RCC 7860 (cell line): ENCODE measurements at regions not wholly inside any gene's neighbourhood (a gene's known extent, or its start where the extent isn't known, plus 50 kb on each side); places are given as distances from the start of the nearest gene placed in this dataset.
"Not testable (repeated sequence)": the region's sequence is repeated elsewhere in the genome, so short reads cannot be mapped to it uniquely, and the experiment has no call there.

Experiments used
- DNase-seq: peaks from one replicate; pipeline ENCODE4 v3.0.0-alpha.2; 2015; ENCODE audit warnings: low spot score
- FAIRE-seq: peaks from 2 replicates; lab custom pipeline; 2012; peaks lifted over from hg19 to GRCh38; lab: Jason Lieb, UNC

GRCh38 chr3:164393171-164393570 is 685.1 kb downstream of the SI start:
- DNase-seq (no peak), FAIRE-seq (no peak)

DNA sequence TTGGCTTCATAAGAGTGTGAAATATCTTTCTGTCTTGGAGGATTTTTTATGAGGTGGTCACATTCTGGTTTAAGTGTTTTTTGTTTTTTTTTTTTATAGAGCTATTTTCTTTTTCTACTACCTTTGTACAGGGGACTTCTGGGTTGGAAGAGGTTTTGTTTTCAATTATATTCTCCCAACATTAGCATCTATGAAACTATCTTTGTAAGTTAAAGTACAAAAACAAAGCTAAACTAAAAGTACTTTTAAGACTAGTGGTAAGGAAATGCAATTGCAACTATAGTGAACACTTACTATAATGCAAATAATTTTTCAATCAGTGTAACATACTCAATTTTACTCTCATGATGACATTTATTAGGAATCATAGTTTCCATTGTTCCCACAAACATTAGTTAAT is 688.2 kb downstream of the SI start:
- DNase-seq: peak; percentile 14
- FAIRE-seq: peak; percentile 30

- DNase-seq: no peak
- FAIRE-seq: no peak
Observed at GRCh38 chr3:164387236-164387635, 691.1 kb downstream of the SI start.

GRCh38 chr3:164380156-164380555 is 698.1 kb downstream of the SI start:
- no peak for FAIRE-seq
- no peak for DNase-seq

GRCh38 chr3:164377466-164377865 is 700.8 kb downstream of the SI start:
- DNase-seq (no peak), FAIRE-seq (no peak)

GRCh38 chr3:164375995-164376394 is 702.3 kb downstream of the SI start:
- DNase-seq (no peak), FAIRE-seq (no peak)

DNA sequence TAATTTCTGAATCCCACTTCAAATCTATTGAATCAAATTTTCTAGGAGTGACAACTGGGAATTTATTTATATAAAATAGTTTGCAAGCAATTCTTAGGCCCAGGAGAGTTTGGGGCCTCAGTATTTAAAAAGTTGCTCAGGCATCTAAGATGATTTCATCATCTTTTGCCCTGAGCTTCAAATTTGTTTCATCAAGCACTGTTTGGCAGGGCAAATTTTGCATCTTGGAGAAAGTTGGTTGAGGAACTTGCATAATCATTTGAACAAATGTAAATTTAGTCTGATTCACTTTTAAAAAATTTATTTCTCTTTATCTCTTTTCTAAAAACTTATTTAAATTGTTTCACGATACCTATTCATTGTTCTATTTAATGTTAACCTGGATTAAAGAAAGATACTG is 702.8 kb downstream of the SI start:
- no peak for DNase-seq
- FAIRE-seq: no peak

GRCh38 chr3:164371681-164372080 is 706.6 kb downstream of the SI start:
- FAIRE-seq (no peak), DNase-seq (no peak)

DNA sequence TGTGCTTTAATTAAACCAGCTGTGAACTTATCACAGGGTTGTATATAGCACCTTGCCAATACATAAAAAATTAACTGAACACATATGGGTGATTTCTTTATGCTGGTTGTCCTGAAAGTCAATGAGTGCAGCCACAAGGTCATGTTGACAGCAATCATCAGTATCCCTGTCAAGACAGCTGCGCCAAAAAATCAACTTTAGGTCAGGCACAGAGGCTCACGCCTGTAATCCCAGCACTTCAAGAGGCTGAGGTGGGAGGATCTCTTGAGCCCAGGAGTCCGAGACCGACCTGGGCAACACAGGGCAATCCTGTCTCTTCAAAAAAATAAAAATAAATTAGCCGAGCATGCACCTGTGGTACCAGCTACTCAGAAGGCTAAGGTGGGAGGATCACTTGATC is 707.3 kb downstream of the SI start:
- no peak for DNase-seq
- no peak for FAIRE-seq

DNA sequence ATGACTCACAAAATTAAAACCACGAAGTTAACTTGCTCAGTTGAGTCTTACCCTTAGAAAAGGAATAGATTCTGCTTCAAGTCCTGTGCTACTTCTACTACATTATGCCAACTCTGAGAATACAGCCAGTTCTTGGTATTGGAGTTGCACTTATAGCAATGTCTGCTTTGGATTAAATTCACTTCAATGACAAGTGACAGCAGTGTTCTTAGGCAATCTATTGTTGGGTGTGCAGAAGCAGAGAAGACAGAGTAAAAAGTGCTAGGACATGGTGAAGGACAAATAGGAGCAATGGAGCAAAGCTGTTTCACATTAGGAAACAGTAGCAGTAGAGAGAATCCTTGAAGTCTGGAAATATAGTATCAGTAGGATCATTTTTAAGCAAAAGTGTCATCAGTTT is 713.1 kb downstream of the SI start:
- DNase-seq: no peak

DNA sequence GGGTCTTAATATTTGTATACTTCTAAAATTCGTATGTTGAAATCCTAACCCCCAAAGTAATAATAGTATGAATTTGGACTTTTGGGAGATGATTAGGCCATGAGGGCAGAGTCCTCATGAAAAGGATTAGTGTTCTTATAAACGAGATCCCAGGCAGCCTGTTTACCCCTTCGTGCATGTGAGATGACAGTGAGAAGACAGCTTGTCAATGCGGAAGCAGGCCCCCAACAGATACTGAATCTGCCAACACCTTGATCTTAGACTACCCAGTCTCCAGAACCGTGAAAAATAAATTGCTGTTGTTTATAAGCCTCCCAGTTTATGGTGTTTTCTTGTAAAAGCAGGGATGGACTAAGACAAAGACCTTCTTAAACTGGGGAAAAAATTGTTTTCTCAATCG is 714.2 kb downstream of the SI start:
- no peak for FAIRE-seq
- DNase-seq: no peak

More for the DNA sequence above, 713.1 kb downstream of the SI start:
- no peak for FAIRE-seq

DNA sequence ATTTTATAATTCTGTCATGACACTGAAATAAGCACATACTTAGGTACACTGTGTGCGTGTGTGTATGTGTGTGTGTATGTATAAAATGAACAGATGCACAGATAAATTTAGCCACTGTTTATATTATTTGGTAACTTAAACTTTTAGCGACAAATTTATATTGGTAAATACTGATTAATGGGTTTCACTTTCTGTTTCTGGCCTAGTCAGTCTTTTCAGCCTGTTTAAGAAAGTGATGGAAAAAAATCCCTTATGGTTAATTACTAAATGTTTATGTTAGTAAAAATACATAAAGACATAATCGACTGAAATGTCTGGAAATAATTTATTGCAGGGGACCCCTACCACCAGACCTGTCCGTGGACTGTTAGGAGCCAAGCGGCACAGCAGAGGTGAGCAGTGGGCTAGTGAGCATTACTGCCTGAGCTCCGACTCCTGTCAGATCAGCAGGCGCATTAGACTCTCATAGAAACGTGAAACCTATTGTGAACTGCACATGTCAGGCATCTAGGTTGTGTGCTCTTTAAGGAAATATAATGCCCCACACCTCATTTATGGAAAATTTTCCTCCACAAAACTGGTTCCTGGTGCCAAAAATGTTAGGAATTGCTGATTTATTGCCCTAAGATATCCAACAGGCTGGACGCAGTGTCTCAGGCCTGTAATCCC is 717.4 kb downstream of the SI start:
- FAIRE-seq (no peak), DNase-seq (no peak)

GRCh38 chr3:164360078-164360578 is 718.2 kb downstream of the SI start:
- FAIRE-seq: no peak

GRCh38 chr3:164352991-164353390 is 725.3 kb downstream of the SI start:
- DNase-seq (no peak), FAIRE-seq (no peak)

More at GRCh38 chr3:164360078-164360578, 718.2 kb downstream of the SI start:
- no peak for DNase-seq

- FAIRE-seq (no peak), DNase-seq (no peak)
Observed at GRCh38 chr3:164351131-164351530, 727.2 kb downstream of the SI start.

GRCh38 chr3:164342206-164342605 is 736.1 kb downstream of the SI start:
- not testable (repeated sequence) for FAIRE-seq, DNase-seq

DNA sequence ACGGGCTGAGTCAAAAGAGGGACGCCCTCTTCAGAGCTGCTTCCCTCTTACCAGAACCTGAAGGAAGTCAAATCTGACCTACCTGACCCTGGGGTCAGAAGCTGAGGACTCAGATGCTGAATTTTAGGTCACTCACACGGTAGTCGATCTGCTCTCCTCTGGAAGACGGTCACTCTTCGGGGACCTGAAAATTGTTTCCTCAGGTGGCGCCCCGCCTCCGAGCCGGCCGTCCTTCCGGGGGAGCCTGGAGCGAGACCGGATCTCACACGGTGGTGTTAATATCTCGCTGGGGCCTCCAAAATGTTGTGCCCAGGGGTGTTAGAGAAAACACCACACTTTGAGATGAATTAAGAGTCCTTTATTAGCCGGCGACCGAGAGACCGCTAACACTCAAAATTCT is 737.2 kb downstream of the SI start:
- DNase-seq: no peak
- FAIRE-seq: no peak

- DNase-seq (no peak), FAIRE-seq (no peak)
Observed at GRCh38 chr3:164340273-164340672, 738.0 kb downstream of the SI start.

GRCh38 chr3:164332831-164333802 is 745.2 kb downstream of the SI start:
- DNase-seq (no peak), FAIRE-seq (no peak)

DNA sequence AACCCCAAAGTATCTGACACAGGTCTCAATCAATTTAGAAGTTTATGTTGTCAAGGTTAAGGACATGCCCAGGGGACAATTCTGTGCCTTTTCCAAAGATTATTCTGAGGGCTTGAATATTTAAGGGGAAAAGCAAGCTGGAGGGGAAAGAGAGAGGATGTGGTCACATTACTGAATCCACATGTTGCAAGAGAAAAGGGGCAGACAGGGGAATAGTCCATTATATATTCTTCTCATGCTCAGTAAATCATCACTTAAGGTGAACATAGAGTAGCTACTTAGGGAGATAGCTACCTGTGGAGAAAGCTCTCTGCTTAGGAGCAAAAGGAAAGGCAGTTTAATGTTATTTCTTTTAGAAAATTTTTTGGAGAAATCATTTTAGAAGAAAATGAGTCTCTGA is 751.6 kb downstream of the SI start:
- FAIRE-seq (no peak), DNase-seq (no peak)

DNA sequence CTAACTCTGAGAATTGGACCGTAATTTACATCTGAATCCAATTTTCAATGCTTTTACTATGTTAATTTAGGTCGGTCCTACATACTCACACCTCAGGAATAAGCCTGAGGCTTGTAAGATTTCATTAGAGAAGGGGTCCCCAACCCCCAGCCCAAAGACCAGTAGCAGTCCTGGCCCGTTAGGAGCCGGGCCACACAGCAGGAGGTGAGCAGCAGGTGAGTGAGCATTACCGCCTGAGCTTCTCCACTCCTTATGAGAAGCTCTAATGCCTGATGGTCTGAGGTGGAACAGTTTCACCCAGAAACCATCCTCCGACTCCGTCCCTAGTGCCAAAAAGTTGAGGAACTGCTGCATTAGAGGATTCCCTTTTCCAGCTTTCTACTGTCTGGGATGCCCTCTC is 757.3 kb downstream of the SI start:
- no peak for DNase-seq
- no peak for FAIRE-seq

- DNase-seq (no peak), FAIRE-seq (no peak)
Observed at GRCh38 chr3:164306042-164306441, 772.3 kb downstream of the SI start.
